Transverse colon (tissue), 4 donors: ENCODE measurements at regions not wholly inside any gene's neighbourhood (a gene's known extent, or its start where the extent isn't known, plus 50 kb on each side); places are given as distances from the start of the nearest gene placed in this dataset.

ENCODE experiments used
- CTCF ChIP-seq, 5 experiments: fragments of 200-600 bp in 3 of 5; fragments of 450-650 bp in 2 of 5; sonication (generic) in 3 of 5; IDR thresholded peaks; 1 replicate in 2 of 5; 2 replicates in 3 of 5; pipeline ENCODE4 v1.5.1; 2016 to 2017; ENCODE audit warnings: antibody characterized with exemption in 5 of 5, inconsistent platforms in 3 of 5, mild to moderate bottlenecking in 2 of 5, moderate library complexity in 1 of 5
- EP300 ChIP-seq: sonication (generic); formaldehyde crosslinking; IDR thresholded peaks from one replicate; pipeline ENCODE4 v1.6.1; 2017; ENCODE audit warnings: antibody characterized with exemption, low read depth
- POLR2A ChIP-seq: fragments of 450-650 bp; IDR thresholded peaks from one replicate; pipeline ENCODE4 v1.6.1; 2016; ENCODE audit warnings: antibody characterized with exemption, mild to moderate bottlenecking, moderate library complexity
- POLR2AphosphoS5 ChIP-seq, 3 donors: sonication (generic); formaldehyde crosslinking; IDR thresholded peaks; one replicate each; pipeline ENCODE4 v1.6.1; 2016; ENCODE audit warnings: antibody characterized with exemption in 3 of 3

DNA sequence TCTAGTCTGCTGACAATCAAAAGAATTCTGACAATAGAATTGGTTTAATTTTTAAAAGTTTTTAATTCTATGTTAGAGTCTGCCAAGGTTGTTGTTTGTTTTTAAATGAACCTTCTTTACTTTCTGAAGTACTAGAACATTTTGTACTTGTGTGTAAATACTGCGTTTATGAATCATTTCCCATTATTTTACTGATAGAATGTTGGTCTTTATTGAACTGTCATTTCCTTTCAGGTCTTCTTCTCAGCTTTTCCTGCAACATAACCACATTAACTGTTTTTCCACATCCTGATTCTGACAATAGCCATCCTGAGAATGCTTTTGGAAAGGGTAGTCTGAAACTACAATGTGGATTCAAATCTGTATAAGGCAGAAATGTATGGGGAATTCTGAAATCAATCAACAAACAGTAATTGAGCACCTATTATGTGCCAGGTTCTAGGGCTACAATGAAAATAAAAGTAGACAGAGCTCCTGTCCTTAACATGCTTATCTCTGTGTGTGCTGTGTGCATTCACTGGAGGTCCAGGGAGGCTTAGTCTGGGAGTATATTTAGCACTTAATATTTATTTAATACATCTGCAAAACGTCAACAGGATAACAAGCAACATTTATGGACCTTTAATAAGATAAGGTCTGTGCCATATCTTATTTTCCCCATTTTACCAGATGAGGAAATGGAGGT is 73.1 kb upstream of the SLC38A2 start:
- no peak for TF ChIP-seq CTCF (IDR thresholded peaks at IDR 0.05)
- no peak for TF ChIP-seq POLR2A
- TF ChIP-seq POLR2AphosphoS5 (IDR thresholded peaks at IDR 0.05), result no peak
- no peak for TF ChIP-seq EP300
